ENCODE measurements at regions not wholly inside any gene's neighbourhood (a gene's known extent, or its start where the extent isn't known, plus 50 kb on each side); places are given as distances from the start of the nearest gene placed in this dataset.

DNA sequence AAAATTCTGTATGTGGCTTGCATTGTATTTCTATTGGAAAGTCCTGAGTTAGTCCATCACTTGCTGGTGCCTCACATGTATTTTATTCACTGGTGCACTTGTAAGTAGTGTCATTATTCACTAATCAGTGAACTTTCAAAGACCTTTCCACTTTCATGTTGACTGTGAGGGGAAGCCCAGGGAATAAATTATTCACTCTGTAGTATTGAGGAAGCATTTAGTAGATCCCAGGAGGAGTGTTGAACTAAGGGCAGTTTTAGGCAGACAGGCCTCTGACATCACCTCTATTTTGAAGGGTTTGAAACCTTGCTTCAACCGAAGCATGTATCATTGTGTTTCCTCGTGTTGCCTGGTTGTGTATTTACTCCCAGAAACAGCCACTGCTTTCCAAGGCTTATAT lies 705.4 kb upstream of the RIOK2 start:
- H3K4me3 ChIP-seq (IDR thresholded peaks at IDR 0.05; ENCODE audit: insufficient read depth, low read depth, low read length) = no peak overlapping the region
- TF ChIP-seq, protein P1, sequence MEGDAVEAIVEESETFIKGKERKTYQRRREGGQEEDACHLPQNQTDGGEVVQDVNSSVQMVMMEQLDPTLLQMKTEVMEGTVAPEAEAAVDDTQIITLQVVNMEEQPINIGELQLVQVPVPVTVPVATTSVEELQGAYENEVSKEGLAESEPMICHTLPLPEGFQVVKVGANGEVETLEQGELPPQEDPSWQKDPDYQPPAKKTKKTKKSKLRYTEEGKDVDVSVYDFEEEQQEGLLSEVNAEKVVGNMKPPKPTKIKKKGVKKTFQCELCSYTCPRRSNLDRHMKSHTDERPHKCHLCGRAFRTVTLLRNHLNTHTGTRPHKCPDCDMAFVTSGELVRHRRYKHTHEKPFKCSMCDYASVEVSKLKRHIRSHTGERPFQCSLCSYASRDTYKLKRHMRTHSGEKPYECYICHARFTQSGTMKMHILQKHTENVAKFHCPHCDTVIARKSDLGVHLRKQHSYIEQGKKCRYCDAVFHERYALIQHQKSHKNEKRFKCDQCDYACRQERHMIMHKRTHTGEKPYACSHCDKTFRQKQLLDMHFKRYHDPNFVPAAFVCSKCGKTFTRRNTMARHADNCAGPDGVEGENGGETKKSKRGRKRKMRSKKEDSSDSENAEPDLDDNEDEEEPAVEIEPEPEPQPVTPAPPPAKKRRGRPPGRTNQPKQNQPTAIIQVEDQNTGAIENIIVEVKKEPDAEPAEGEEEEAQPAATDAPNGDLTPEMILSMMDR (conservative IDR thresholded peaks at IDR 0.05; ENCODE audit: low read depth, low read length) = no peak
- H4K20me1 ChIP-seq (ENCODE audit: insufficient read depth) = no peaks in the 10 kb centered on the region
- no peaks in the 10 kb centered on the region for H3K27me3 ChIP-seq (ENCODE audit: insufficient read depth, low read depth)
- H3K36me3 ChIP-seq (ENCODE audit: insufficient read depth) = no peaks in the 10 kb centered on the region
- H3K27ac ChIP-seq = no peak overlapping the region
- H3K4me2 ChIP-seq = no peak overlapping the region
- H3K79me2 ChIP-seq (ENCODE audit: insufficient read depth, low read depth) = no peaks in the 10 kb centered on the region
- no peaks in the 10 kb centered on the region for H3K4me1 ChIP-seq (ENCODE audit: low read depth, poor library complexity, severe bottlenecking)
- H2AFZ ChIP-seq (ENCODE audit: low read depth) = no peak overlapping the region
- no peak overlapping the region; the same call in 1 of the 2 replicates for H3K9ac ChIP-seq

DNA sequence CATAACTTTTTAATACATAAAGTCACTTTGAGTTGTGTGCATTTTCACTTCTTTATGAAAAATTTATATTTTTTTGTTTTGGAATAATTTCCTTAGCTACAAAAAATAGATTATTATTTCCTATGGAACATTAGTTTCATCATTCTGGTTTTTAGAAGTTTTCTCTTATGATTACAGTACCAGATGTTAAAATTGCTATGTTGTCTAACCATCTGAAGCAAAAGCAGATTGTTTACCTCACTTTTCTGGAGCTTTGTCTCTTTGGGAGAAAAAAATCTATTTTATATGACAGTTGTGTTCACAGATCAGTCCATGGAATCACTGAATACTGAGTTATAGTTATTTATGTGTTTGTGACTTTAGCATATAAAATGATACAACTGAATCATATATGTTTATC lies 708.9 kb upstream of the RIOK2 start:
- H3K4me3 ChIP-seq (IDR thresholded peaks at IDR 0.05; ENCODE audit: insufficient read depth, low read depth, low read length) = no peak overlapping the region

GRCh38 chr5:97903742-97904141 lies 720.7 kb upstream of the RIOK2 start:
- Histone ChIP-seq H3K4me3 (IDR thresholded peaks at IDR 0.05; ENCODE audit: insufficient read depth, low read depth, low read length) (no peak overlapping the region), H3K4me2 (no peak overlapping the region), H2AFZ (ENCODE audit: low read depth) (no peak overlapping the region), H4K20me1 (ENCODE audit: insufficient read depth) (no peaks in the 10 kb centered on the region), H3K4me1 (ENCODE audit: low read depth, poor library complexity, severe bottlenecking) (no peaks in the 10 kb centered on the region), H3K27ac (no peak overlapping the region), H3K36me3 (ENCODE audit: insufficient read depth) (no peaks in the 10 kb centered on the region), H3K79me2 (ENCODE audit: insufficient read depth, low read depth) (no peaks in the 10 kb centered on the region), H3K27me3 (ENCODE audit: insufficient read depth, low read depth) (no peaks in the 10 kb centered on the region), H3K9ac (no peak overlapping the region)
- TF ChIP-seq, protein P1 (conservative IDR thresholded peaks at IDR 0.05; ENCODE audit: low read depth, low read length) = no peak

More for the DNA sequence above, 708.9 kb upstream of the RIOK2 start:
- H3K79me2 ChIP-seq (ENCODE audit: insufficient read depth, low read depth) = no peaks in the 10 kb centered on the region
- H3K27ac ChIP-seq = no peak overlapping the region
- no peaks in the 10 kb centered on the region for H4K20me1 ChIP-seq (ENCODE audit: insufficient read depth)
- H3K4me1 ChIP-seq (ENCODE audit: low read depth, poor library complexity, severe bottlenecking) = no peaks in the 10 kb centered on the region
- no peak overlapping the region for H3K9ac ChIP-seq
- no peak overlapping the region for H2AFZ ChIP-seq (ENCODE audit: low read depth)
- no peaks in the 10 kb centered on the region for H3K27me3 ChIP-seq (ENCODE audit: insufficient read depth, low read depth)
- H3K4me2 ChIP-seq = no peak overlapping the region
- no peaks in the 10 kb centered on the region for H3K36me3 ChIP-seq (ENCODE audit: insufficient read depth)
- TF ChIP-seq, protein P1 (conservative IDR thresholded peaks at IDR 0.05; ENCODE audit: low read depth, low read length) = no peak

DNA sequence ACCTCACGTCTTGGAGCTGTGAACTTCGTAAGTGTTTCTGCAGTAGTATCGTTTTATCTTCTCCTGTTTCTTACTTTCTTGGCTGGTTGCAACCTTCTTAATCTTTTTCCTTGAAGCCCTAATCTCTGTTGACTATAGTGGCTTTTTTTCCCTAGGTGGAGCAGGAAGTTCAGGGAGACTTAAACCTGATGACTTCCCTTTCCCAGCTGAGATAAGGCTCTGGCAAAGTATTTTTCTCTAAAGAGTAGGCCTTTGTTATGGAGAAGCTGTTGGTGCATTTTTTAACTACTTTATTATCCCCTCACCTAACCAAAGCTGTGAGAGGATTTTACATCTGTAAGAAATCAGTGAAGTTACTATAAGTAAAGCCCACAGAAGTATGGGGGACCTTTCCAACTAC lies 723.1 kb upstream of the RIOK2 start:
- TF ChIP-seq, protein P1 (conservative IDR thresholded peaks at IDR 0.05; ENCODE audit: low read depth, low read length) = no peak
- no peaks in the 10 kb centered on the region for H3K27me3 ChIP-seq (ENCODE audit: insufficient read depth, low read depth)
- H3K4me2 ChIP-seq = no peak overlapping the region
- no peak overlapping the region for H3K27ac ChIP-seq
- no peaks in the 10 kb centered on the region for H3K4me1 ChIP-seq (ENCODE audit: low read depth, poor library complexity, severe bottlenecking)
- H3K9ac ChIP-seq = no peak overlapping the region
- no peaks in the 10 kb centered on the region for H4K20me1 ChIP-seq (ENCODE audit: insufficient read depth)
- H3K79me2 ChIP-seq (ENCODE audit: insufficient read depth, low read depth) = no peaks in the 10 kb centered on the region
- H3K4me3 ChIP-seq (IDR thresholded peaks at IDR 0.05; ENCODE audit: insufficient read depth, low read depth, low read length) = no peak overlapping the region
- no peak overlapping the region for H2AFZ ChIP-seq (ENCODE audit: low read depth)
- H3K36me3 ChIP-seq (ENCODE audit: insufficient read depth) = no peaks in the 10 kb centered on the region

All from KMS-11 (cell line).